ENCODE measurements at regions not wholly inside any gene's neighbourhood (a gene's known extent, or its start where the extent isn't known, plus 50 kb on each side); places are given as distances from the start of the nearest gene placed in this dataset.

- H3K27ac ChIP-seq = no peak overlapping the region
- no peak for TF ChIP-seq CTCF (IDR thresholded peaks at IDR 0.05)
- H3K4me1 ChIP-seq (ENCODE audit: control insufficient read depth in 1 of 2, insufficient read depth in 1 of 2, low read depth in 1 of 2, low read length in 1 of 2) = no peaks in the 10 kb centered on the region
- H3K36me3 ChIP-seq = no peaks in the 10 kb centered on the region
- H3K9me3 ChIP-seq = no peaks in the 10 kb centered on the region
- H3K4me3 ChIP-seq (ENCODE audit: low read depth in 1 of 2, low read length in 1 of 2) = no peak overlapping the region
- H3K27me3 ChIP-seq = no peaks in the 10 kb centered on the region
Measured at GRCh38 chr16:73396556-73396955, 348.6 kb upstream of the ZFHX3 start.

GRCh38 chr16:73390936-73391335 is 343.0 kb upstream of the ZFHX3 start:
- no peak for TF ChIP-seq CTCF (IDR thresholded peaks at IDR 0.05)
- Histone ChIP-seq H3K27ac (no peak overlapping the region), H3K4me3 (ENCODE audit: low read depth in 1 of 2, low read length in 1 of 2) (no peak overlapping the region), H3K9me3 (no peaks in the 10 kb centered on the region), H3K36me3 (no peaks in the 10 kb centered on the region), H3K4me1 (ENCODE audit: control insufficient read depth in 1 of 2, insufficient read depth in 1 of 2, low read depth in 1 of 2, low read length in 1 of 2) (no peaks in the 10 kb centered on the region), H3K27me3 (no peaks in the 10 kb centered on the region)

GRCh38 chr16:73390491-73390890 is 342.6 kb upstream of the ZFHX3 start:
- Histone ChIP-seq H3K27ac (no peak overlapping the region), H3K4me1 (ENCODE audit: control insufficient read depth in 1 of 2, insufficient read depth in 1 of 2, low read depth in 1 of 2, low read length in 1 of 2) (no peaks in the 10 kb centered on the region), H3K4me3 (ENCODE audit: low read depth in 1 of 2, low read length in 1 of 2) (no peak overlapping the region), H3K9me3 (no peaks in the 10 kb centered on the region), H3K36me3 (no peaks in the 10 kb centered on the region), H3K27me3 (no peaks in the 10 kb centered on the region)
- no peak for TF ChIP-seq CTCF (IDR thresholded peaks at IDR 0.05)

- Histone ChIP-seq H3K36me3 (no peaks in the 10 kb centered on the region), H3K27me3 (no peaks in the 10 kb centered on the region), H3K4me1 (ENCODE audit: control insufficient read depth in 1 of 2, insufficient read depth in 1 of 2, low read depth in 1 of 2, low read length in 1 of 2) (no peaks in the 10 kb centered on the region), H3K27ac (no peak overlapping the region), H3K4me3 (ENCODE audit: low read depth in 1 of 2, low read length in 1 of 2) (no peak overlapping the region), H3K9me3 (no peaks in the 10 kb centered on the region)
- TF ChIP-seq CTCF (IDR thresholded peaks at IDR 0.05) = no peak
Measured at GRCh38 chr16:73389085-73389484, 341.2 kb upstream of the ZFHX3 start.

GRCh38 chr16:73387979-73388378 is 340.1 kb upstream of the ZFHX3 start:
- Histone ChIP-seq H3K9me3 (no peaks in the 10 kb centered on the region), H3K27ac (no peak overlapping the region), H3K4me1 (ENCODE audit: control insufficient read depth in 1 of 2, insufficient read depth in 1 of 2, low read depth in 1 of 2, low read length in 1 of 2) (no peaks in the 10 kb centered on the region), H3K27me3 (no peaks in the 10 kb centered on the region), H3K4me3 (ENCODE audit: low read depth in 1 of 2, low read length in 1 of 2) (no peak overlapping the region), H3K36me3 (no peaks in the 10 kb centered on the region)
- TF ChIP-seq CTCF (IDR thresholded peaks at IDR 0.05) = no peak

GRCh38 chr16:73385696-73386095 is 337.8 kb upstream of the ZFHX3 start:
- Histone ChIP-seq H3K27me3 (no peaks in the 10 kb centered on the region), H3K9me3 (no peaks in the 10 kb centered on the region), H3K4me3 (ENCODE audit: low read depth in 1 of 2, low read length in 1 of 2) (no peak overlapping the region), H3K27ac (no peak overlapping the region), H3K4me1 (ENCODE audit: control insufficient read depth in 1 of 2, insufficient read depth in 1 of 2, low read depth in 1 of 2, low read length in 1 of 2) (no peaks in the 10 kb centered on the region), H3K36me3 (no peaks in the 10 kb centered on the region)
- TF ChIP-seq CTCF (IDR thresholded peaks at IDR 0.05) = no peak

Data from neutrophil (primary cell).